Osteoblast (primary cell): ENCODE measurements at regions not wholly inside any gene's neighbourhood (a gene's known extent, or its start where the extent isn't known, plus 50 kb on each side); places are given as distances from the start of the nearest gene placed in this dataset.

Experiments used
- DNase-seq: peaks from one replicate; pipeline ENCODE4 v3.0.0; 2011; ENCODE audit warnings: low spot score, mixed read lengths; ENCODE audit not compliant: insufficient read length; ENCODE audit errors: missing footprints
- H2AFZ ChIP-seq: 2 replicates; pipeline ENCODE4 v1.6.0; 2011; ENCODE audit warnings: mild to moderate bottlenecking, low read length
- H3K27ac ChIP-seq: 2 replicates; pipeline ENCODE4 v1.5.1; 2011; ENCODE audit warnings: mild to moderate bottlenecking, low read depth, low read length, moderate library complexity
- H3K27me3 ChIP-seq: 2 replicates; pipeline ENCODE4 v1.6.0; 2012; ENCODE audit warnings: mild to moderate bottlenecking, control low read depth, inconsistent platforms, low read length, moderate library complexity; ENCODE audit not compliant: insufficient read depth
- H3K36me3 ChIP-seq: 2 replicates; pipeline ENCODE4 v1.5.1; 2011; ENCODE audit warnings: mild to moderate bottlenecking, low read length, control low read depth, moderate library complexity; ENCODE audit not compliant: insufficient read depth
- H3K4me1 ChIP-seq: 2 replicates; pipeline ENCODE4 v1.5.1; 2011; ENCODE audit warnings: mild to moderate bottlenecking, low read length, control low read depth, moderate library complexity; ENCODE audit not compliant: insufficient read depth
- H3K4me2 ChIP-seq: 2 replicates; pipeline ENCODE4 v1.6.0; 2011; ENCODE audit warnings: mild to moderate bottlenecking, low read length; ENCODE audit not compliant: insufficient read depth
- H3K4me3 ChIP-seq: fragments of 200-600 bp; sonication (generic); 3 replicates; pipeline ENCODE4 v1.5.1; 2012; ENCODE audit warnings: mild to moderate bottlenecking, low read length, inconsistent platforms; ENCODE audit not compliant: insufficient read depth
- H3K79me2 ChIP-seq: 2 replicates; pipeline ENCODE4 v1.6.0; 2012; ENCODE audit warnings: mild to moderate bottlenecking, low read length, control low read depth, inconsistent platforms; ENCODE audit not compliant: insufficient read depth
- H3K9me3 ChIP-seq: 2 replicates; pipeline ENCODE4 v1.5.1; 2011; ENCODE audit warnings: low read depth, low read length, control low read depth
- H4K20me1 ChIP-seq: 2 replicates; pipeline ENCODE4 v1.6.0; 2012; ENCODE audit warnings: mild to moderate bottlenecking, low read length, control low read depth; ENCODE audit not compliant: insufficient read depth
- TF ChIP-seq, protein P1 (sequence below): IDR thresholded peaks from 2 replicates; pipeline ENCODE4 v1.5.1; 2011; ENCODE audit warnings: mild to moderate bottlenecking, low read depth, low read length, moderate library complexity; ENCODE audit errors: extremely low read depth

DNA sequence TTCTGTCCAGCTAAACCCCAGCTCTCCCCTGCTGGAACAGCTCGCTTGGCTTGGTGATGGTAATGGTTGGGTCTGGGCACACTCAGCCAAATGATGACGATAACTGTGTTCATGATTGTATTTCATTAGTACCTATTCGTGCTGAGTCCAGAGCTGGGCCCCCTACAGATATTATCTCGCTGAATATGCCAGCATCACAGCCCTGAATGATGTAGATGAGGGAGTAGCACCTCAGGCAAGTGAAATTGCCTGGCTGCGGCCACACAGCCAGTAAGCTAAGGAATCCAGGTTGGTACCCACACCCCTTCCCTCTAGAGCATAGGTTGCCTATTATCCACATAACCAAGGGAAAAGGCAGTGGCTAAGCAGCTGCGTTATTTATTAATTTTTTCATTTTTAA, 163.5 kb downstream of the KTN1 start:
- no peak for DNase-seq
- Histone ChIP-seq H2AFZ (no peak overlapping the region), H3K36me3 (no peaks in the 10 kb centered on the region), H3K9me3 (no peaks in the 10 kb centered on the region), H3K4me2 (no peak overlapping the region), H3K4me3 (no peak overlapping the region), H3K79me2 (no peaks in the 10 kb centered on the region), H3K27me3 (no peaks in the 10 kb centered on the region), H3K4me1 (no peaks in the 10 kb centered on the region), H3K27ac (no peak overlapping the region), H4K20me1 (no peaks in the 10 kb centered on the region)
- TF ChIP-seq, protein P1, sequence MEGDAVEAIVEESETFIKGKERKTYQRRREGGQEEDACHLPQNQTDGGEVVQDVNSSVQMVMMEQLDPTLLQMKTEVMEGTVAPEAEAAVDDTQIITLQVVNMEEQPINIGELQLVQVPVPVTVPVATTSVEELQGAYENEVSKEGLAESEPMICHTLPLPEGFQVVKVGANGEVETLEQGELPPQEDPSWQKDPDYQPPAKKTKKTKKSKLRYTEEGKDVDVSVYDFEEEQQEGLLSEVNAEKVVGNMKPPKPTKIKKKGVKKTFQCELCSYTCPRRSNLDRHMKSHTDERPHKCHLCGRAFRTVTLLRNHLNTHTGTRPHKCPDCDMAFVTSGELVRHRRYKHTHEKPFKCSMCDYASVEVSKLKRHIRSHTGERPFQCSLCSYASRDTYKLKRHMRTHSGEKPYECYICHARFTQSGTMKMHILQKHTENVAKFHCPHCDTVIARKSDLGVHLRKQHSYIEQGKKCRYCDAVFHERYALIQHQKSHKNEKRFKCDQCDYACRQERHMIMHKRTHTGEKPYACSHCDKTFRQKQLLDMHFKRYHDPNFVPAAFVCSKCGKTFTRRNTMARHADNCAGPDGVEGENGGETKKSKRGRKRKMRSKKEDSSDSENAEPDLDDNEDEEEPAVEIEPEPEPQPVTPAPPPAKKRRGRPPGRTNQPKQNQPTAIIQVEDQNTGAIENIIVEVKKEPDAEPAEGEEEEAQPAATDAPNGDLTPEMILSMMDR: no peak

DNA sequence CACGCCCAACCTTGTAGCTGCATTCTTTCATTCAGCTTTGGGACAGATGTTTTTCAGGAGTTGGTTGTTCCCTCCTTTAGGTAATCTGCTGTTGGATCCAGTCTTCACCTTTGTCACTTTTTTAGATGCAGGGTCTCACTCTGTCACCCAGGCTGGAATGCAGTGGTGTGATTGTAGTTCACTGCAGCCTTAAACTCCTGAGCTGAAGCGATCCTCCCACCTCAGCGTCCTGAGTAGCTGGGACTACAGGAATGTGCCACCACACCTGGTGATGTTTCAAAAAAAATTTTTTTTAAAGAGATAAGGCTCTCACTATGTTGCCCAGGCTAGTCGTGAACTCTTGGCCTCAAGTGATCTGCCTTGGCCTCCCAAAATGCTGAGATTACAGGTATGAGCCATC, 164.3 kb downstream of the KTN1 start:
- TF ChIP-seq, protein P1: no peak
- H2AFZ ChIP-seq: no peak overlapping the region
- no peak overlapping the region for H3K4me2 ChIP-seq
- H3K27me3 ChIP-seq: no peaks in the 10 kb centered on the region
- H3K36me3 ChIP-seq: no peaks in the 10 kb centered on the region
- no peaks in the 10 kb centered on the region for H4K20me1 ChIP-seq
- DNase-seq: no peak
- H3K4me1 ChIP-seq: no peaks in the 10 kb centered on the region
- H3K27ac ChIP-seq: no peak overlapping the region
- no peaks in the 10 kb centered on the region for H3K9me3 ChIP-seq
- H3K79me2 ChIP-seq: no peaks in the 10 kb centered on the region
- H3K4me3 ChIP-seq: no peak overlapping the region

GRCh38 chr14:55745906-55746305, 165.9 kb downstream of the KTN1 start:
- Histone ChIP-seq H3K27me3 (no peaks in the 10 kb centered on the region), H3K79me2 (no peaks in the 10 kb centered on the region), H4K20me1 (no peaks in the 10 kb centered on the region), H3K4me1 (no peaks in the 10 kb centered on the region), H3K36me3 (no peaks in the 10 kb centered on the region), H2AFZ (no peak overlapping the region), H3K4me3 (no peak overlapping the region), H3K27ac (no peak overlapping the region), H3K9me3 (no peaks in the 10 kb centered on the region), H3K4me2 (no peak overlapping the region)
- TF ChIP-seq, protein P1: no peak
- DNase-seq: no peak

- no peaks in the 10 kb centered on the region for H3K4me1 ChIP-seq
- TF ChIP-seq, protein P1: no peak
- H4K20me1 ChIP-seq: no peaks in the 10 kb centered on the region
- H3K36me3 ChIP-seq: no peaks in the 10 kb centered on the region
- no peaks in the 10 kb centered on the region for H3K9me3 ChIP-seq
- no peaks in the 10 kb centered on the region for H3K79me2 ChIP-seq
- no peak for DNase-seq
- no peak overlapping the region for H3K27ac ChIP-seq
- H3K4me3 ChIP-seq: no peak overlapping the region
- H2AFZ ChIP-seq: no peak overlapping the region
- H3K27me3 ChIP-seq: no peaks in the 10 kb centered on the region
- no peak overlapping the region for H3K4me2 ChIP-seq
Observed at GRCh38 chr14:55746558-55746957, 166.6 kb downstream of the KTN1 start.
